ENCODE measurements at regions not wholly inside any gene's neighbourhood (a gene's known extent, or its start where the extent isn't known, plus 50 kb on each side); places are given as distances from the start of the nearest gene placed in this dataset.

GRCh38 chr7:68718097-68718551, 880.2 kb upstream of the AUTS2 start:
- H2AFZ ChIP-seq (ENCODE audit: low read length), result no peak overlapping the region
- H3K9me3 ChIP-seq (ENCODE audit: insufficient read depth in 2 of 2, low read depth in 1 of 2, low read length in 1 of 2), result no peaks in the 10 kb centered on the region
- no peak overlapping the region for H3K56ac ChIP-seq (replicated peaks; ENCODE audit: insufficient read length, low read depth, low read length)
- no peak overlapping the region for H4K8ac ChIP-seq (ENCODE audit: extremely low read depth, insufficient read depth, low read length)
- H3K36me3 ChIP-seq (ENCODE audit: control insufficient read depth in 2 of 4, insufficient read depth in 4 of 4, low read length in 3 of 4), result no peaks in the 10 kb centered on the region
- DNase-seq (ENCODE audit: low read depth in 1 of 2, low spot score in 2 of 2) (no peak), FAIRE-seq (no peak)
- WGBS, 2 experiments (ENCODE audit: extremely low coverage in 1 of 2, insufficient coverage in 1 of 2, insufficient read length in 1 of 2, insufficient replicate concordance in 2 of 2, low coverage in 1 of 2, low lambda C conversion rate in 2 of 2, missing lambda C conversion rate in 1 of 2), result 86% methylated on average over 1 of the region's 1 CpG; no CpG with 5 or more reads in 1 of the 2 experiments
- H2BK12ac ChIP-seq (ENCODE audit: low read depth, low read length), result no peak overlapping the region
- no peaks in the 10 kb centered on the region for H4K20me1 ChIP-seq (replicated peaks in 1 of 2; ENCODE audit: control insufficient read depth in 1 of 2, insufficient read depth in 2 of 2, low read length in 2 of 2)
- no peak overlapping the region for H2BK15ac ChIP-seq (ENCODE audit: low read length)
- ChIA-PET POLR2A (ENCODE audit: partially characterized antibody) (no interaction called here), CTCF (ENCODE audit: partially characterized antibody) (no interaction called here)
- no peaks in the 10 kb centered on the region for H3K27me3 ChIP-seq (replicated peaks in 1 of 4; ENCODE audit: control insufficient read depth in 3 of 4, extremely low read depth in 1 of 4, insufficient read depth in 3 of 4, low read length in 3 of 4)
- H3K18ac ChIP-seq (ENCODE audit: extremely low read depth, low read length), result no peak overlapping the region
- H2BK20ac ChIP-seq (ENCODE audit: low read length), result no peak overlapping the region
- H2BK5ac ChIP-seq (ENCODE audit: low read depth, low read length), result no peak overlapping the region
- H3K79me1 ChIP-seq (ENCODE audit: low read depth, low read length), result no peaks in the 10 kb centered on the region
- no peak overlapping the region for H4K5ac ChIP-seq (ENCODE audit: insufficient read length, low read depth, low read length)
- H2AK5ac ChIP-seq (ENCODE audit: low read depth, low read length), result no peak overlapping the region
- no peak overlapping the region for H3K4me3 ChIP-seq (ENCODE audit: extremely low read depth in 1 of 4, insufficient read depth in 2 of 4, low read depth in 3 of 4, low read length in 4 of 4)
- no peak overlapping the region for H3K23ac ChIP-seq (ENCODE audit: insufficient read length)
- no peak overlapping the region for H3K4me2 ChIP-seq (ENCODE audit: insufficient read depth in 1 of 2, low read depth in 2 of 2, low read length in 2 of 2)
- no peak overlapping the region for H3K9ac ChIP-seq (replicated peaks in 1 of 4; ENCODE audit: extremely low read depth in 1 of 4, low read depth in 3 of 4, low read length in 3 of 4)
- no peaks in the 10 kb centered on the region for H3K79me2 ChIP-seq (ENCODE audit: control insufficient read depth in 1 of 2, insufficient read depth in 2 of 2, low read length in 2 of 2)
- H3K23me2 ChIP-seq (ENCODE audit: low read depth, low read length), result no peaks in the 10 kb centered on the region
- H3K4me1 ChIP-seq (replicated peaks in 1 of 4; ENCODE audit: control insufficient read depth in 3 of 4, insufficient read depth in 4 of 4, low read length in 3 of 4), result no peaks in the 10 kb centered on the region
- H3K27ac ChIP-seq (ENCODE audit: low read depth, low read length), result no peak overlapping the region
- no peak overlapping the region for H2BK120ac ChIP-seq (replicated peaks; ENCODE audit: low read depth, low read length)
- no peak overlapping the region for H3K4ac ChIP-seq (replicated peaks; ENCODE audit: insufficient read length, low read depth, low read length)
- no peak overlapping the region for H3K14ac ChIP-seq (ENCODE audit: insufficient read length)
- no peak overlapping the region for H4K91ac ChIP-seq (replicated peaks; ENCODE audit: insufficient read length, low read length)
- TF ChIP-seq FOSL1 (IDR thresholded peaks at IDR 0.05; ENCODE audit: insufficient read depth, low read depth, low read length), result no peak
- no peak for TF ChIP-seq RFX5 (IDR thresholded peaks at IDR 0.05; ENCODE audit: borderline replicate concordance, low read depth, low read length)
- no peak for TF ChIP-seq YY1 (IDR thresholded peaks at IDR 0.05; ENCODE audit: low read depth, low read length)
- TF ChIP-seq TCF12 (IDR thresholded peaks at IDR 0.05; ENCODE audit: low read depth, low read length), result no peak
- TF ChIP-seq POU5F1 (IDR thresholded peaks at IDR 0.05; ENCODE audit: low read depth, low read length), result no peak
- TF ChIP-seq E2F6 (IDR thresholded peaks at IDR 0.05), result no peak
- TF ChIP-seq ATF3 (IDR thresholded peaks at IDR 0.05; ENCODE audit: insufficient read depth, low read depth, low read length), result no peak
- TF ChIP-seq SUZ12 (IDR thresholded peaks at IDR 0.05; ENCODE audit: low read length), result no peak
- no peak for TF ChIP-seq SAP30 (IDR thresholded peaks at IDR 0.05; ENCODE audit: insufficient read depth, insufficient replicate concordance, low read length)
- TF ChIP-seq HDAC6 (IDR thresholded peaks at IDR 0.05; ENCODE audit: low read depth, low read length), result no peak
- TF ChIP-seq GABPA (IDR thresholded peaks at IDR 0.05; ENCODE audit: borderline replicate concordance, insufficient read depth, low read length), result no peak
- no peak for TF ChIP-seq BCL11A (IDR thresholded peaks at IDR 0.05; ENCODE audit: low read depth in 2 of 2, low read length in 2 of 2)
- TF ChIP-seq ASH2L (IDR thresholded peaks at IDR 0.05; ENCODE audit: low read length), result no peak

Measured in H1 (cell line).